Muscle of back (tissue), 3 donors: ENCODE measurements at regions not wholly inside any gene's neighbourhood (a gene's known extent, or its start where the extent isn't known, plus 50 kb on each side); places are given as distances from the start of the nearest gene placed in this dataset.

Experiments
- DNase-seq, 3 donors: peaks; one replicate each; pipeline versions ENCODE4 v3.0.0 to v3.0.0-alpha.2; 2013

DNA sequence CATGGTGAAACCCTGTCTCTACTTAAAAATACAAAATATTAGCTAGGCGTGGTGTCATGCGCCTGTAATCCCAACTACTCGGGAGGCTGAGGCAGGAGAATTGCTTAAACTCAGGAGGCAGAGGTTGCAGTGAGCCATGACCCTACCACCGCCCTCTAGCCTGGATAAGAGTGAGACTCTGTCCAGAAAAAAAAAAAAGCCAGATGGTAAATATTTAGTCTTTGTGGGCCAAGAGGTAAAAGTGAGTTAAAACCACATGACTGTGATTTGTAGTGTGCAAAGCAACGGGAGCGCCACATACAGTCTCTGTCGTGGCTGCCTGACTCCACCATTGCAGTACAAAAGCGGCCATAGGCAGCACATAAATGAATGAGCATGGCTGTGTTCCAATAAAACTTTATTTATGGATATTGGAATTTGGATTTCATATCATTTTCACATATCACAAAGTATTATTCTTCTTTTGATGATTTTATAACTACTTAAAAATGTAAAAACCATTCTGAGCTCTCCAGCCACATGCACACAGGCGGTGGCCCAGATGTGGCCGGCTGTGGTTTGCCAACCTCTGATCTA, 51.8 kb upstream of the CASZ1 start:
- DNase-seq = no peak

- no peak for DNase-seq
Measured at GRCh38 chr1:10850026-10850425, 53.6 kb upstream of the CASZ1 start.

DNA sequence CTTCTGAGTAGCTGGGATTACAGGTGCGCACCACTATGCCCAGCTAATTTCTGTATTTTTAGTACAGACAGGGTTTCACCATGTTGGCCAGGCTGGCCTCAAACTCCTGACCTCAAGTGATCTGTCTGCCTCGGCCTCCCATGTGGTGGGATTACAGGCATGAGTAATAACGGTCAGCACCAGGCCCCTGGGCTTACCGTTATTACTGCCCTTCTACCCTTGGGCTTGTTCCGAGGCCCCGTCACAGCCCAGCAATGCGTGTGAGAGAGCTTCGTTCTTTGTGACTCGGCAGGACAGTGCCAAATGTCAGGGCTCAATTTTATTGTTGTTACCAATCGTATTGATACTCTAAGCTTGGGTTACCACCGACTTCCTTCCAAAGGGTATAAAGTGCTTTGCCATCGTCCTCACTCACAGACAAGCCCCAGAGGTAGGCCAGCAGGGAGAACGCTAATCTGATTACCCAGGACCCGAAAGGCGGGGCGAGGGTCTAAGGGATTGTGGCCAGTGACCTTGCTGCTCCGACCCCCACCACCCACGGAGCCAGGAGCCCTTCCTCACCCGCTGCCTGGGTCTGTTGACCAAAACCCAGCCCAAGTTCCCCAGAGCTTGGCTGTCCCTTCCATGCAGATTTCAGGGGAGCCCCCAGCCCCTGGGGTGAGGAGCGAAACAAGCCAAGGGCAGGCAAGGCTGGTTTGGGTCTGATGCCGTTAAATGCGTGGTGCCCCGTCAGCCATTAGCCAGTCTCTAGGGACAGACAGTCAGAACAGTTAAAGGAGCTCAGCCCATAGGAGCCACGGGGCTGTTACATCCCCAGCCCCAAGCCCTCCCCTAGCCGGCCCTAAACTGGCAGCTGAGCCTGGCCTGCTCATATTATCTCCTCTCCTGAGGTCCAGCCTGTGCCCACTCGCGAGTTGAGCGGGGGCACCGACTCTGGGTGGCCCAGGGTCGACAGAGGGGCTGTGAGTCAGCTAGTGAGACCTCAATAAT, 54.9 kb upstream of the CASZ1 start:
- DNase-seq = no peak

- DNase-seq = no peak
Measured at GRCh38 chr1:10852018-10852417, 55.6 kb upstream of the CASZ1 start.

GRCh38 chr1:10852486-10852885, 56.0 kb upstream of the CASZ1 start:
- DNase-seq = no peak

GRCh38 chr1:10852998-10853520, 56.6 kb upstream of the CASZ1 start:
- DNase-seq = no peak

DNA sequence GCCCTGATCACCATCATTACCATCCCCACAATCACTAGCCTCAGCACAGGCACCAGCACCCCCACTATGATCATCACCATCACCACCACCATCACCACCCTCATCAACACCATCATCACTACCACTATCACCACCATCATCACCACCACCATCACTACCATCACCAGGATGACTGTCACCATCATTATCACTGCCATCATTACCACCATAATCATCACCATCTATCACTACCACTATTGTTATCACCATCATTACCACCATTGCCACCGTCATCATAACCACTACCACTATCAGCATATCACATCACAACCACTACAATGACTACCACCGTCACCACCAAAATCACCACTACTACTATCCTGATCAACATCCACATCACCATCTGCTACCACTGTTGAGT, 57.3 kb upstream of the CASZ1 start:
- no peak for DNase-seq

GRCh38 chr1:10854856-10855459, 58.5 kb upstream of the CASZ1 start:
- no peak for DNase-seq

DNA sequence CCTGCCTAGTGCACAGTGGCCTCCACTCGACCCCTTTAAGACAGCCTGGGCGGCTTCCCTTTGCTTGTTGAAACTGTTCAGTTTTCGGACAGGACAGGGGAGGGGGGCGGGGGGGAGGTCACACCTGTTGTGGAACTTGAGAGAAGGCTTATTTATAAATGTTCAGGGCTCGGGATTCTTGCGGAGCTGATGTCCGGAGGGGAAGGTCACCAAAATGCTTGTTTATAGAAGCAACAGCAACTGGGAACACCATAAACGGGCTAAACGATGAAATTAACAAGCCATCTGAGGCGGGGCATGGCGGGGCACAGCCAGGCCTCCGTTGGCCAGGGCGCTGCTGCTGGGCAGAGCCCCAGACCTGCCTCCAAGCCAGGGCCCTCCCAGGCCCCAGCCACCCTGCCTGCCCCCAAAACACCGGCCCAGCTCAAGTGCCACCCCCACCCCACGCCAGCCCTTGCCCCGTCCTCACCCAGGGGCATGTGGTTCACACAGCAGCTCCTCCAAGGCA, 59.8 kb upstream of the CASZ1 start:
- DNase-seq = peak; percentile 34 to 47 (median 43)

- peak; percentile 41 to 55 (median 43) for DNase-seq
Measured at GRCh38 chr1:10856863-10857598, 60.6 kb upstream of the CASZ1 start.

DNA sequence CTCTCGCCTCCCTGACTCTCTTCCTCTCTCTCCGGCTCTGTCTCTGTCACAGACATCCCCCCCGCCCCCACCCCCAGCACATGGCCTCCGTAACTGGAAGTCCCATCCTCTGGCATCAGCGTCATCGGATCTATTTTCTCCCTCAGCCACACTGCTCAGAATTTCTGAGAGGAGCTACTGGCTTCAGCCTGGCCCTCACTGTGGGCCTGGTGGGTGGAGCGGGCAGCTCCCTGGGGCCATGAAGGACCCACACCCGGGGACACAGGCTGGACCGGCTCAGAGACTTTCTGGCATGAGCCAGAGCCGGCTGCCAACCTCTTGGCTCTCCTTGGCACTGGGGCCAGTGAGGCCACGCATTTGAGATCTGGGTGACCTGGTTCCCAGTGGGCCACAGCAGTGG, 61.2 kb upstream of the CASZ1 start:
- peak; percentile 35 to 58 (median 42) for DNase-seq

DNA sequence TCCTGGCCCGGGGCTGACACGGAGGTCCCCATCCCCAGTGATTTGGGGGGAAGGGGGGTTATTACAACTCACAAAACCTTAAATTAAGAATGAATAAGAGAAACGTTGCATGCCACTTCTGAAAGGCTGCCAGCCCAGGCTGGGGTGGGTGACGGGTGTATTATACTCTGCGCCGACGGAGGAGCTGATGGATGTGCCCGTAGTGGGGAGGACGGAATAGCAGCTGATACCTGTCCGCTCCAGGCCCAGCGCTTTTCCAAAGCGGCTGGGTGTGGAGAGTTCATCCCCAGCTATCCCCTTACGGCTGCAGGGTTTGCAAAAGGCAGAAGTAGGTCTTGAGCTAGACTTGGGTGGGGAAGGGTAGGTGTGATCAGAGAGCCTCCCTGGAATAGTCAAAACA, 63.8 kb upstream of the CASZ1 start:
- no peak for DNase-seq

- no peak for DNase-seq
Measured at GRCh38 chr1:10860682-10861081, 64.2 kb upstream of the CASZ1 start.

GRCh38 chr1:10861822-10862221, 65.4 kb upstream of the CASZ1 start:
- DNase-seq = no peak

GRCh38 chr1:10862743-10863335, 66.4 kb upstream of the CASZ1 start:
- DNase-seq = peak in 1 of 3 donors; percentile 42

DNA sequence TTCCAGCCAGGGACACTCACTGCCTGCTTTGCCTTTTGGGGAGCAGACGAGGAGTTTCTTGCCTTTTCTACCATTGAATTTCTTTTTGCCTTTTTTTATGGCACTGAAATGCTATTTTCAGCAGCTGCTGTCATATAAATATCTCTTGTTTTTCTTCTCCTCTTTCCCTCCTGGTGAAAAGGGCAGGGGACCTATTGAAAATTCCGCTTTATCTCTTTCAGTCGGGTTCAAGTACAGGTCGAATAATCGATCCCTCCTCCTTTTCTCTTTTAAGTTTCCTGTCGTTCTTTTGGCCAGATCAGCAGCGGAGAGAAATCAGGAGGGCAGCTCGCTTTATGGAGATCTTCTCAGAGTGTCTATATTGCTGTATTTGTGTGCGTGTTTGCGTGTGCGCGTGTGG, 67.4 kb upstream of the CASZ1 start:
- DNase-seq = no peak

DNA sequence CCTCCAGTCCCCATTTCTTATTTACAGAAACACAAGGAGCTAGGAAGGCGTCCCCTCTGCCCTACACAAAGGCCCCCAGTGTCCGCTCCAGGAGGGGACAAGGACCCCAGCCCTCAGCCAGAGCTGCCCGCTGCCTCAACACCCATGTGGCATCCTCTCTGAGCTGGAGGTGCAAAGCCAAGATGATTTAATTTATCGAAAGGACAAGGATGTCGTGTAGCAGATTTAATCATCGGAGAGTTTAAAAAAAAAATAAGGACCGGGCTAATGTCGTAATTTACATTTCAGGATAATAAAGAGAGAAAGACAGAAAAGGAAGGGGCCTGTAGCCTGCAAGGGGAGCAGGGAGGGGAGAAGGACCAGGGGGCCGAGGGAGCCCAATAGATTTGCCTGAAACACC, 68.3 kb upstream of the CASZ1 start:
- DNase-seq = no peak

DNA sequence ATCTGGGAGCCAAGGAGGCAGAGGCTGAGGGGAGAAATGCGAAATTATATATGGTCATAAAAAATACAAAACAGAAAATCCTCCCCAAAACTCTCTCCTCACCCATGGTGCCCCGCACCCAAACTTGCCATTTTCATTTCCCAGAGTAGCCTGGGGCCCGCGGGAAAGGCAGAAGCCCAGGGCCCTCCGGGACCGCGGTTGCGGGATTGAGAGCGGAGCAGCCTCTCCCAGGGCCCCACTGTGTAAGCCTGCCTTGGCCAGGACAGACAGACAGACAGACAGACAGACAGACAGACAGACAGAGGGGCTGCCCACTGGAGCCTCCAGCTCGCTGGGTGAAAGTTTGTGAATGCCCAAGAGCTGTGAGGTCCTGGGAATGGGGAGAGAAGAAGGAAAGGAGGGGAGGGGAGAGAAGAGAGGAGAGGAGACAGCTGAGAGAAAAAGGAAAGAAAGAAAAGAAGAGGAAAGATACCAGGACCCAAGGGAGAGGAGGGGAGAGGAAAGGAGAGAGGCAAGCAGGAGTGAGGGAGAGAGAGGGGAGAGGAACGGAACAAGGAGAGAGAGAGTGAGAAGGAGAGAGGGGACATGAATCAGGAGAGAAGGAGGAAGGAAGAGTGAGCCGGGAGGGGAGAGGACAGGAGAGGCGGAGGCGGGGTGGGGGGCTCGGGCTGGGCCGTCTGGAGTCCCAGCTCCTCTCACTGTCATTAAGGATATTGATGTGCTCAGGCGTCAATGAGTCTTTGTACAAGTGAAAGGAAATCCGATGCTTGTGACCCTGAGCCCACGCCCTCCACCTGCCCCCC, 69.3 kb upstream of the CASZ1 start:
- no peak for DNase-seq

- DNase-seq = peak in 2 of 3 donors; percentile 31 to 59
Measured at GRCh38 chr1:10866321-10867093, 70.1 kb upstream of the CASZ1 start.
